ENCODE measurements at regions not wholly inside any gene's neighbourhood (a gene's known extent, or its start where the extent isn't known, plus 50 kb on each side); places are given as distances from the start of the nearest gene placed in this dataset.

DNA sequence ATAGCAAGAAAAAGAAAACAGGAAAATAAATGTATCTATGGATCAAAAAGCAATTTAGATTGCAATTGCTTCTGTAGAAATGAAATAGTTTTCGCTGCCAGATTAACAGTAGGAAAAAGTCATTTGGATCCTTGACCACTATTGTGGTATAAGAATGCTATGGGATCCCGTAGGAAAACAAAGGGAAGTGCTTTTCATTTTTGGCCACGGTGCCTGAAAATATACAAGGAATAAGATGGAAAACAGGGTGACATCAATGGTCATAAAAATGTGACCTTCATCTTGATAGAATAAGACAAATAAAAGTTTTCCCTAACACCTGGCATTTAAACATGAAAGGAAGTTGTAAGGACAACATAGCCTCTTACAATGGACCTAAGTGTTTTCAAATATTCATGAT lies 622.8 kb downstream of the DACH1 start:
- no peak for TF ChIP-seq EZH2 (IDR thresholded peaks at IDR 0.05)
- no peak for TF ChIP-seq POLR2AphosphoS5 (IDR thresholded peaks at IDR 0.05; ENCODE audit: borderline replicate concordance, low read depth, low read length)
- no peak for TF ChIP-seq FOXP2 (optimal IDR thresholded peaks at IDR 0.05; ENCODE audit: control extremely low read depth, extremely low read length, insufficient read depth)

All from SK-N-MC (cell line).